VCaP (cell line): ENCODE measurements at regions not wholly inside any gene's neighbourhood (a gene's known extent, or its start where the extent isn't known, plus 50 kb on each side); places are given as distances from the start of the nearest gene placed in this dataset.
A peak's percentile ranks its signal among the peaks of the same experiment; 100 is the strongest.

Experiments
- H3K27ac ChIP-seq: fragments of 450-650 bp; 2 replicates; pipeline ENCODE4 v1.5.1; 2017
- CTCF ChIP-seq: fragments of 450-650 bp; conservative IDR thresholded peaks from 2 replicates; pipeline ENCODE4 v1.5.1; 2017; ENCODE audit warnings: mild to moderate bottlenecking, moderate library complexity

GRCh38 chr6:48670546-48670945, 559.5 kb upstream of the PTCHD4 start:
- H3K27ac ChIP-seq, result no peak overlapping the region
- TF ChIP-seq CTCF, result no peak

GRCh38 chr6:48667797-48668196, 556.8 kb upstream of the PTCHD4 start:
- no peak for TF ChIP-seq CTCF

GRCh38 chr6:48664826-48665225, 553.8 kb upstream of the PTCHD4 start:
- no peak for TF ChIP-seq CTCF
- no peak overlapping the region for H3K27ac ChIP-seq

More at GRCh38 chr6:48667797-48668196, 556.8 kb upstream of the PTCHD4 start:
- no peak overlapping the region for H3K27ac ChIP-seq

- TF ChIP-seq CTCF, result no peak
- H3K27ac ChIP-seq, result no peak overlapping the region
Measured at GRCh38 chr6:48658915-48659314, 547.9 kb upstream of the PTCHD4 start.

- no peak for TF ChIP-seq CTCF
- no peak overlapping the region for H3K27ac ChIP-seq
Measured at GRCh38 chr6:48641544-48641943, 530.5 kb upstream of the PTCHD4 start.

- peak overlapping the region; percentile 81 for H3K27ac ChIP-seq
Measured at GRCh38 chr6:48638796-48639195, 527.8 kb upstream of the PTCHD4 start.

GRCh38 chr6:48630511-48630910, 519.5 kb upstream of the PTCHD4 start:
- H3K27ac ChIP-seq, result no peak overlapping the region
- no peak for TF ChIP-seq CTCF

GRCh38 chr6:48628316-48628715, 517.3 kb upstream of the PTCHD4 start:
- no peak for TF ChIP-seq CTCF
- H3K27ac ChIP-seq, result no peak overlapping the region
